H9 (cell line): ENCODE measurements at regions not wholly inside any gene's neighbourhood (a gene's known extent, or its start where the extent isn't known, plus 50 kb on each side); places are given as distances from the start of the nearest gene placed in this dataset.

ENCODE experiments used
- DNase-seq: peaks from one replicate; pipeline ENCODE4 v3.0.0-alpha.2; 2017
- H2AFZ ChIP-seq: one replicate; pipeline ENCODE4 v1.6.1; 2013; ENCODE audit warnings: mild to moderate bottlenecking, low read length, control low read depth, moderate library complexity
- H2AK5ac ChIP-seq: 2 replicates; pipeline ENCODE4 v1.6.1; 2013; ENCODE audit warnings: low read length, control low read depth, mixed read lengths; ENCODE audit not compliant: insufficient read length
- H2BK120ac ChIP-seq: one replicate; pipeline ENCODE4 v1.6.1; 2013; ENCODE audit warnings: low read depth, mild to moderate bottlenecking, low read length, control low read depth, inconsistent platforms; ENCODE audit not compliant: poor library complexity, severe bottlenecking
- H2BK12ac ChIP-seq: 2 replicates; pipeline ENCODE4 v1.6.1; 2013; ENCODE audit warnings: low read length, control low read depth, mixed read lengths, low read depth; ENCODE audit not compliant: insufficient read length
- H2BK15ac ChIP-seq: 2 replicates; pipeline ENCODE4 v1.6.1; 2013; ENCODE audit warnings: low read depth, low read length, control low read depth
- H2BK20ac ChIP-seq: one replicate; pipeline ENCODE4 v1.6.1; 2013; ENCODE audit warnings: low read depth, mild to moderate bottlenecking, low read length, control low read depth, inconsistent platforms; ENCODE audit not compliant: poor library complexity, severe bottlenecking
- H2BK5ac ChIP-seq: 2 replicates; pipeline ENCODE4 v1.6.1; 2013; ENCODE audit warnings: low read length, control low read depth, mixed read lengths; ENCODE audit not compliant: insufficient read length
- H3K14ac ChIP-seq: 2 replicates; pipeline ENCODE4 v1.6.1; 2013; ENCODE audit warnings: low read length, control low read depth; ENCODE audit not compliant: insufficient read depth
- H3K18ac ChIP-seq: 2 replicates; pipeline ENCODE4 v1.6.1; 2013; ENCODE audit warnings: low read depth, mild to moderate bottlenecking, mixed read lengths, low read length, control low read depth; ENCODE audit not compliant: insufficient read length
- H3K23ac ChIP-seq: 2 replicates; pipeline ENCODE4 v1.6.1; 2013; ENCODE audit warnings: low read length, control low read depth, mixed read lengths, low read depth; ENCODE audit not compliant: insufficient read length
- H3K23me2 ChIP-seq: 2 replicates; pipeline ENCODE4 v1.6.1; 2013; ENCODE audit warnings: low read depth, mild to moderate bottlenecking, mixed read lengths, low read length, control low read depth; ENCODE audit not compliant: insufficient read length, poor library complexity, severe bottlenecking
- H3K27ac ChIP-seq: 2 replicates; pipeline ENCODE4 v1.5.1; 2013; ENCODE audit warnings: low read length, control low read depth, mixed read lengths, low read depth; ENCODE audit not compliant: insufficient read length
- H3K27me3 ChIP-seq: 2 replicates; pipeline ENCODE4 v1.6.1; 2013; ENCODE audit warnings: low read length, control low read depth, inconsistent platforms; ENCODE audit not compliant: insufficient read depth
- H3K4ac ChIP-seq: 2 replicates; pipeline ENCODE4 v1.6.1; 2013; ENCODE audit warnings: low read depth, mild to moderate bottlenecking, control low read depth, inconsistent platforms, low read length, moderate library complexity
- H3K4me1 ChIP-seq: 2 replicates; pipeline ENCODE4 v1.6.1; 2013; ENCODE audit warnings: low read length, control low read depth, inconsistent platforms; ENCODE audit not compliant: insufficient read depth
- H3K4me2 ChIP-seq: 2 replicates; pipeline ENCODE4 v1.6.1; 2013; ENCODE audit warnings: low read length, control low read depth, mixed read lengths; ENCODE audit not compliant: insufficient read length, insufficient read depth
- H3K56ac ChIP-seq: 2 replicates; pipeline ENCODE4 v1.6.1; 2013; ENCODE audit warnings: low read depth, mild to moderate bottlenecking, mixed read lengths, low read length, control low read depth; ENCODE audit not compliant: insufficient read length
- H3K79me1 ChIP-seq: 2 replicates; pipeline ENCODE4 v1.6.1; 2013; ENCODE audit warnings: low read depth, mild to moderate bottlenecking, moderate library complexity, low read length, control low read depth, inconsistent platforms; ENCODE audit not compliant: insufficient read depth, poor library complexity, severe bottlenecking
- H3K79me2 ChIP-seq: 2 replicates; pipeline ENCODE4 v1.6.1; 2013; ENCODE audit warnings: low read length, control low read depth, inconsistent platforms; ENCODE audit not compliant: insufficient read depth
- H3K9ac ChIP-seq: 2 replicates; pipeline ENCODE4 v1.6.1; 2013; ENCODE audit warnings: low read length, control low read depth, mixed read lengths; ENCODE audit not compliant: insufficient read length; ENCODE audit errors: extremely low read depth
- H3K9me3 ChIP-seq: one replicate; pipeline ENCODE4 v1.6.1; 2013; ENCODE audit warnings: low read depth, low read length, inconsistent platforms; ENCODE audit not compliant: control insufficient read depth
- H3T11ph ChIP-seq: one replicate; pipeline ENCODE4 v1.6.1; 2013; ENCODE audit warnings: mild to moderate bottlenecking, low read length, control low read depth, inconsistent platforms
- H4K20me1 ChIP-seq: one replicate; pipeline ENCODE4 v1.6.1; 2013; ENCODE audit not compliant: control insufficient read depth, insufficient read length, insufficient read depth
- H4K5ac ChIP-seq: 2 replicates; pipeline ENCODE4 v1.6.1; 2013; ENCODE audit warnings: low read depth, mild to moderate bottlenecking, mixed read lengths, low read length, control low read depth; ENCODE audit not compliant: insufficient read length
- H4K8ac ChIP-seq: replicated peaks from 2 replicates; pipeline ENCODE4 v1.6.1; 2013; ENCODE audit warnings: low read length, control low read depth, mixed read lengths, low read depth; ENCODE audit not compliant: insufficient read length
- H4K91ac ChIP-seq: 2 replicates; pipeline ENCODE4 v1.6.1; 2013; ENCODE audit warnings: low read depth, mild to moderate bottlenecking, moderate library complexity, mixed read lengths, low read length, control low read depth; ENCODE audit not compliant: insufficient read length
- H3K27ac Mint-ChIP-seq, 3 experiments: 2 replicates in 2 of 3; 3 replicates in 1 of 3; pipeline ENCODE4 v1.8.0; 2020 to 2021; ENCODE audit warnings: mixed read lengths in 3 of 3, mild to moderate bottlenecking in 1 of 3, moderate library complexity in 1 of 3
- H3K27me3 Mint-ChIP-seq: 2 replicates; pipeline ENCODE4 v1.8.0; 2021; ENCODE audit warnings: low read depth, mild to moderate bottlenecking, moderate library complexity, mixed read lengths
- H3K36me3 Mint-ChIP-seq, 3 experiments: 2 replicates in 2 of 3; 3 replicates in 1 of 3; pipeline ENCODE4 v1.8.0; 2020 to 2021; ENCODE audit warnings: low read depth in 3 of 3, mixed read lengths in 3 of 3; ENCODE audit not compliant: insufficient read depth in 1 of 3
- H3K4me1 Mint-ChIP-seq, 2 experiments: 2 replicates each; pipeline ENCODE4 v1.8.0; 2020; ENCODE audit warnings: mixed read lengths in 2 of 2
- H3K4me3 Mint-ChIP-seq, 2 experiments: 2 replicates in 1 of 2; 3 replicates in 1 of 2; pipeline ENCODE4 v1.8.0; 2020 to 2021; ENCODE audit warnings: mild to moderate bottlenecking in 2 of 2, mixed read lengths in 2 of 2, moderate library complexity in 1 of 2
- H3K9me3 Mint-ChIP-seq, 2 experiments: 2 replicates in 1 of 2; 3 replicates in 1 of 2; pipeline ENCODE4 v1.8.0; 2020; ENCODE audit warnings: mild to moderate bottlenecking in 2 of 2, mixed read lengths in 2 of 2, moderate library complexity in 1 of 2
- WGBS: extraction: QIAGEN DNeasy Blood & Tissue Kit; methylation state at CpG from one replicate; pipeline ENCODE4 v1.1.7; 2013; ENCODE audit warnings: missing lambda C conversion rate, low lambda C conversion rate, mixed read lengths; ENCODE audit not compliant: insufficient read length; ENCODE audit errors: extremely low coverage; 5-methylcytosine and 5-hydroxymethylcytosine counted together
- TF ChIP-seq, protein P1 (sequence below): fragments of 200-600 bp; sonication (generic); conservative IDR thresholded peaks from 3 replicates; pipeline ENCODE4 v1.8.0; 2021; ENCODE audit warnings: antibody characterized with exemption, mild to moderate bottlenecking

DNA sequence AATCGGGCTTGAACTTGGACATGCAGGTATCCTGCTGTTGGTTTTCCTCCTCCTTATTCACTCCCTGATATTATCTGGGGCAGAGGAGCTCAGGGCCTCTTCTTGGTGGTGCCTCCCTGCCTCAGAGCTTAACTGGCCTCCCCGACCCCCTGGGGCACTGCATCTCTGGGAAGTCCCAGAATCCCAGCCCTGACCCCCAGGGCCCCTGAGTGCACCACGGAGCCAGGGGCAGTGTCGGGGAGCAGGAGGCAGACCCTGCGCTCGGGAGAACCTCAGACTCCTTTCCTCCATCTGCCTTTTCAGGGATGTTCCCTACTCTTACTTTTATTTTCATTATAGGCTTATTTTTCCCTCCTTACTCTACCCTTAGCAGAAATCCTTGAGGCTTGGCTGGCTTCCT is 537.0 kb downstream of the BRD1 start:
- Mint-ChIP-seq H3K9me3 (peaks cover 6 to 20% of the 10 kb centered on the region in 2 experiments; a peak in 4 of 5 replicates), H3K4me1 (peaks cover 13 to 15% of the 10 kb centered on the region in 2 experiments), H3K27me3 (peaks cover 23% of the 10 kb centered on the region), H3K27ac (peak overlapping the region in 1 of 3 experiments; percentile 64; a peak in 1 of 7 replicates), H3K4me3 (no peak overlapping the region), H3K36me3 (peaks cover 0 to 13% (median 6%) of the 10 kb centered on the region in 3 experiments; a peak in 4 of 7 replicates)
- TF ChIP-seq, protein P1, sequence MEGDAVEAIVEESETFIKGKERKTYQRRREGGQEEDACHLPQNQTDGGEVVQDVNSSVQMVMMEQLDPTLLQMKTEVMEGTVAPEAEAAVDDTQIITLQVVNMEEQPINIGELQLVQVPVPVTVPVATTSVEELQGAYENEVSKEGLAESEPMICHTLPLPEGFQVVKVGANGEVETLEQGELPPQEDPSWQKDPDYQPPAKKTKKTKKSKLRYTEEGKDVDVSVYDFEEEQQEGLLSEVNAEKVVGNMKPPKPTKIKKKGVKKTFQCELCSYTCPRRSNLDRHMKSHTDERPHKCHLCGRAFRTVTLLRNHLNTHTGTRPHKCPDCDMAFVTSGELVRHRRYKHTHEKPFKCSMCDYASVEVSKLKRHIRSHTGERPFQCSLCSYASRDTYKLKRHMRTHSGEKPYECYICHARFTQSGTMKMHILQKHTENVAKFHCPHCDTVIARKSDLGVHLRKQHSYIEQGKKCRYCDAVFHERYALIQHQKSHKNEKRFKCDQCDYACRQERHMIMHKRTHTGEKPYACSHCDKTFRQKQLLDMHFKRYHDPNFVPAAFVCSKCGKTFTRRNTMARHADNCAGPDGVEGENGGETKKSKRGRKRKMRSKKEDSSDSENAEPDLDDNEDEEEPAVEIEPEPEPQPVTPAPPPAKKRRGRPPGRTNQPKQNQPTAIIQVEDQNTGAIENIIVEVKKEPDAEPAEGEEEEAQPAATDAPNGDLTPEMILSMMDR = no peak
- no peak overlapping the region for H4K5ac ChIP-seq
- no peak overlapping the region for H4K8ac ChIP-seq
- H3K79me1 ChIP-seq = no peaks in the 10 kb centered on the region
- H3K23ac ChIP-seq = no peak overlapping the region
- H2BK20ac ChIP-seq = no peak overlapping the region
- H3K23me2 ChIP-seq = no peaks in the 10 kb centered on the region
- H3K27me3 ChIP-seq = no peaks in the 10 kb centered on the region
- no peak overlapping the region for H2BK15ac ChIP-seq
- H3K9me3 ChIP-seq = no peaks in the 10 kb centered on the region
- WGBS = no CpG with 5 or more reads among the region's 6 CpGs
- H4K91ac ChIP-seq = no peak overlapping the region
- H2BK5ac ChIP-seq = no peak overlapping the region
- no peak overlapping the region for H2BK120ac ChIP-seq
- 0 out of 2 replicates have a peak overlapping the region, but pooled peaks have one; percentile 7 for H3K14ac ChIP-seq
- peak; percentile 21 for DNase-seq
- H3K4ac ChIP-seq = no peak overlapping the region
- no peak overlapping the region for H3K4me2 ChIP-seq
- no peak overlapping the region for H3T11ph ChIP-seq
- H2AK5ac ChIP-seq = no peak overlapping the region
- H3K56ac ChIP-seq = no peak overlapping the region
- no peak overlapping the region for H2AFZ ChIP-seq
- no peak overlapping the region for H2BK12ac ChIP-seq
- no peak overlapping the region for H3K9ac ChIP-seq
- H3K79me2 ChIP-seq = no peaks in the 10 kb centered on the region
- H3K18ac ChIP-seq = no peak overlapping the region
- no peaks in the 10 kb centered on the region; the same call in 1 of the 2 replicates for H3K4me1 ChIP-seq
- no peaks in the 10 kb centered on the region for H4K20me1 ChIP-seq
- no peak overlapping the region for H3K27ac ChIP-seq
